HG02759 (cell line): ENCODE measurements at regions not wholly inside any gene's neighbourhood (a gene's known extent, or its start where the extent isn't known, plus 50 kb on each side); places are given as distances from the start of the nearest gene placed in this dataset.

Source experiments
- ATAC-seq: cut with Tn5 transposase; IDR thresholded peaks from one replicate; pipeline ENCODE4 v1.9.1; 2021; ENCODE audit warnings: mild to moderate bottlenecking, moderate library complexity; ENCODE audit not compliant: unreplicated experiment

GRCh38 chr22:46089426-46090035, 60.8 kb upstream of the PPARA start:
- no peak for ATAC-seq

- ATAC-seq: no peak
These were observed 60.2 kb upstream of the PPARA start for GRCh38 chr22:46090036-46090591.

GRCh38 chr22:46090631-46091201, 59.6 kb upstream of the PPARA start:
- no peak for ATAC-seq

- no peak for ATAC-seq
These were observed 58.9 kb upstream of the PPARA start for GRCh38 chr22:46091277-46091977.

- no peak for ATAC-seq
These were observed 58.3 kb upstream of the PPARA start for GRCh38 chr22:46092011-46092410.

GRCh38 chr22:46092670-46093410, 57.5 kb upstream of the PPARA start:
- ATAC-seq: no peak

GRCh38 chr22:46093796-46094195, 56.5 kb upstream of the PPARA start:
- ATAC-seq: no peak

GRCh38 chr22:46094676-46095075, 55.6 kb upstream of the PPARA start:
- no peak for ATAC-seq

- ATAC-seq: no peak
These were observed 54.3 kb upstream of the PPARA start for GRCh38 chr22:46096051-46096450.

- ATAC-seq: no peak
These were observed 53.6 kb upstream of the PPARA start for GRCh38 chr22:46096706-46097230.

GRCh38 chr22:46097268-46097900, 52.9 kb upstream of the PPARA start:
- no peak for ATAC-seq

GRCh38 chr22:46098525-46099475, 51.5 kb upstream of the PPARA start:
- ATAC-seq: no peak

- ATAC-seq: no peak
These were observed 50.6 kb upstream of the PPARA start for GRCh38 chr22:46099740-46100139.

GRCh38 chr22:46100401-46101105, 49.8 kb upstream of the PPARA start:
- ATAC-seq: no peak
